Peyer's patch (tissue), 4 donors: ENCODE measurements at regions not wholly inside any gene's neighbourhood (a gene's known extent, or its start where the extent isn't known, plus 50 kb on each side); places are given as distances from the start of the nearest gene placed in this dataset.

ENCODE experiments used
- DNase-seq, 3 donors: peaks; one replicate each; pipeline ENCODE4 v3.0.0-alpha.2; 2017 to 2019
- H3K27ac ChIP-seq, 4 donors: fragments of 200-600 bp; sonication (generic); one replicate each; pipeline ENCODE4 v1.5.1; 2016 to 2019
- H3K27me3 ChIP-seq, 2 donors: fragments of 200-600 bp; sonication (generic); one replicate each; pipeline ENCODE4 v1.5.1; 2019
- H3K36me3 ChIP-seq, 3 donors: fragments of 200-600 bp; sonication (generic); one replicate each; pipeline ENCODE4 v1.5.1; 2016 to 2019
- H3K4me1 ChIP-seq, 4 donors: fragments of 200-600 bp; sonication (generic); one replicate each; pipeline ENCODE4 v1.5.1; 2016 to 2019
- H3K4me3 ChIP-seq, 4 donors: fragments of 200-600 bp; sonication (generic); 1 replicate in 3 of 4; 2 replicates in 1 of 4; pipeline ENCODE4 v1.5.1; 2016 to 2019; ENCODE audit warnings: mild to moderate bottlenecking in 1 of 4
- H3K9me3 ChIP-seq, 4 donors: fragments of 200-600 bp; sonication (generic); one replicate each; pipeline ENCODE4 v1.5.1; 2016 to 2019; ENCODE audit warnings: mild to moderate bottlenecking in 1 of 4
- CTCF ChIP-seq, 6 experiments: fragments of 450-650 bp in 4 of 6; fragments of 200-600 bp in 2 of 6; sonication (generic) in 1 of 6; IDR thresholded peaks; one replicate each; pipeline ENCODE4 v1.5.1; 2017 to 2019; ENCODE audit warnings: antibody characterized with exemption in 6 of 6, mild to moderate bottlenecking in 3 of 6, moderate library complexity in 1 of 6
- POLR2A ChIP-seq, 2 donors: fragments of 450-650 bp; IDR thresholded peaks; one replicate each; pipeline ENCODE4 v1.5.1; 2017; ENCODE audit warnings: antibody characterized with exemption in 2 of 2, mild to moderate bottlenecking in 2 of 2, moderate library complexity in 2 of 2

DNA sequence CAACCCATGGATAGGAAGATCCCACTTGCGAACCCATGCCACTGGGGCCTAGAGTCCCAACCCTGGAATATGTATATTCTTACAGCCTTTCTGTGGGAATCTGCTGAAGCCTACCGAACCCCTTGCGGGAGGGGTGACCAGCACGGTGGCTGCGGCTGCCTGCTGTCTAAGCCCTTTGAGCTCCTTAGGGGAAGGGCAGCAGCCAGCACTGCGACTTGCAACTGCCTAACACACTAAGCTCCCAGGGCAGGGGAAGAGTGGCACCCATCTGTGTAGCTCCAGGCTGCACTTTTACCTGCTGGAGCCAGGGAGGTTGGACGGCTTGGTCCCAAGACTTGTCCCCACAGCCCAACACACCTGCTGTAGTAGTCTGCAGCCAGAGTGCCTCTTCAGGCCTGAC, 1968.7 kb upstream of the FLRT2 start:
- Histone ChIP-seq H3K4me3 (no peak overlapping the region), H3K4me1 (no peaks in the 10 kb centered on the region), H3K36me3 (no peaks in the 10 kb centered on the region), H3K27me3 (no peaks in the 10 kb centered on the region), H3K27ac (no peak overlapping the region), H3K9me3 (peaks cover 0 to 5% (median 0%) of the 10 kb centered on the region in 4 donors)
- DNase-seq, result no peak
- TF ChIP-seq POLR2A (IDR thresholded peaks at IDR 0.05) (no peak), CTCF (IDR thresholded peaks at IDR 0.05) (no peak)

DNA sequence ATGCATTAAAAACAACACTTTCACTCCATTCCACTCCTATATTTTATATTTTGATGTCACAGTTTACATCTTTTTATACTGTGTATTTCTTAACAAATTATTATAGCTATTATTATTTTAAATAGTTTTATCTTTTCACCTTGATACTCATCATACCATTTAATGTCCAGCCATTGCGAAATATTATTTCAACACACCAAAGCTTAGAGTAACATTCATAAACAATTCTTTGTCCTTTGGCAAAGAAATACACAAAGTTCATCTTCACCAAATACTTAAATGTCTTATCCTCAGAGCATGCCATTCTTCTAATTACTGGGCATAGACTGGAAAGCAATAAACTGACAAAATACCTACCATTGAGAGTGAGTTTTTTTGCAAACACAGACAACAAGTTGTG, 1963.4 kb upstream of the FLRT2 start:
- no peak for DNase-seq
- no peak overlapping the region for H3K27ac ChIP-seq
- H3K4me3 ChIP-seq, result no peak overlapping the region

DNA sequence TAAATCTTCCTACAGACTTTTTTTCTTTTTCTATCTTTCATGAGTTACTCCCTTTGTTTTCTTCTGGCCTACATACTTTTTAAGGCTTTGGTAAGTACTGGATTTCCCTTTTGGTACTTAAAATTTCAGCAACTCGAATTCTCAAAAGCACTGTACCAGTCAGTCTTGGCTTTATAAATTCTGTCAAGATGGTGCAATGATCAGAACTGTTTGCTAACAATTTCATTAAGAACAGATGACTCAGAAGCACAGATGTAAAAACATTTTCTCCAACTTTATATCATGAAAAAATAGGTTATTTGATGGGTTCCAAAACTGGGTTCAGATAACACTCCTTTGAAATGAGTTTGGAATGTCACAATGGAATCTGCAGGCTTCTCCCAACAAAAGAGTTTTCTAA, 1961.8 kb upstream of the FLRT2 start:
- H3K36me3 ChIP-seq, result no peaks in the 10 kb centered on the region
- DNase-seq, result no peak
- H3K9me3 ChIP-seq, result no peaks in the 10 kb centered on the region
- TF ChIP-seq POLR2A (IDR thresholded peaks at IDR 0.05), result no peak
- TF ChIP-seq CTCF (IDR thresholded peaks at IDR 0.05), result no peak
- no peak overlapping the region for H3K4me3 ChIP-seq
- H3K4me1 ChIP-seq, result no peaks in the 10 kb centered on the region
- H3K27me3 ChIP-seq, result no peaks in the 10 kb centered on the region
- H3K27ac ChIP-seq, result no peak overlapping the region

More for the DNA sequence above, 1963.4 kb upstream of the FLRT2 start:
- no peaks in the 10 kb centered on the region for H3K4me1 ChIP-seq
- no peaks in the 10 kb centered on the region for H3K36me3 ChIP-seq
- TF ChIP-seq CTCF (IDR thresholded peaks at IDR 0.05) (no peak), POLR2A (IDR thresholded peaks at IDR 0.05) (no peak)
- H3K27me3 ChIP-seq, result no peaks in the 10 kb centered on the region
- no peaks in the 10 kb centered on the region for H3K9me3 ChIP-seq

GRCh38 chr14:83575301-83575700, 1954.6 kb upstream of the FLRT2 start:
- no peaks in the 10 kb centered on the region for H3K4me1 ChIP-seq
- H3K4me3 ChIP-seq, result no peak overlapping the region
- H3K9me3 ChIP-seq, result no peaks in the 10 kb centered on the region
- H3K27me3 ChIP-seq, result no peaks in the 10 kb centered on the region
- no peaks in the 10 kb centered on the region for H3K36me3 ChIP-seq
- no peak for DNase-seq
- TF ChIP-seq POLR2A (IDR thresholded peaks at IDR 0.05) (no peak), CTCF (IDR thresholded peaks at IDR 0.05) (no peak)
- no peak overlapping the region for H3K27ac ChIP-seq

GRCh38 chr14:83583201-83583600, 1946.7 kb upstream of the FLRT2 start:
- H3K9me3 ChIP-seq, result no peaks in the 10 kb centered on the region
- no peak overlapping the region for H3K4me3 ChIP-seq
- no peak for DNase-seq
- no peaks in the 10 kb centered on the region for H3K27me3 ChIP-seq
- TF ChIP-seq CTCF (IDR thresholded peaks at IDR 0.05), result no peak
- no peak for TF ChIP-seq POLR2A (IDR thresholded peaks at IDR 0.05)
- no peaks in the 10 kb centered on the region for H3K36me3 ChIP-seq
- no peak overlapping the region for H3K27ac ChIP-seq
- no peaks in the 10 kb centered on the region for H3K4me1 ChIP-seq

DNA sequence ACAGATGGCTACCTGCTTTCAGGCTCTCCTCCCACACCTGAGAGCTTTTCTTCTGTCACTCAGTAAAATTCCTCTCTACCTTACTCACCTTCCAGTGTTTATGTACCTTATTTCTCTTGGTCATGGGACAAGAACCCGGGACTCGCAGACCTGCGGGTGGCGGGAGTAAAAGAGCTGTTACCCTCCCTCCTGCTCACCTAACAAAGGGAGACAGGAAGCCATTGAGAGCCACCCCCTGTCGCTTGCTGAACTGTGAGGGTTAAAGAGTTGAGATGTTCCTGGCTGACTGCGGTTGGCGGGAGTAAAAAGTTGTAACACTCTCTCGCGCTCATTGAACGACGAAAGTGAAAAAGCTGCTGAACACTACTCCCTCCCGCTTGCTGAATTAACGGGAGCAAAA, 1935.1 kb upstream of the FLRT2 start:
- no peak overlapping the region for H3K27ac ChIP-seq
- no peak overlapping the region for H3K4me3 ChIP-seq
- no peak for TF ChIP-seq CTCF (IDR thresholded peaks at IDR 0.05)
- no peak for TF ChIP-seq POLR2A (IDR thresholded peaks at IDR 0.05)
- no peaks in the 10 kb centered on the region for H3K36me3 ChIP-seq
- H3K27me3 ChIP-seq, result no peaks in the 10 kb centered on the region
- H3K9me3 ChIP-seq, result no peaks in the 10 kb centered on the region
- no peak for DNase-seq
- H3K4me1 ChIP-seq, result no peaks in the 10 kb centered on the region
